ENCODE measurements at regions not wholly inside any gene's neighbourhood (a gene's known extent, or its start where the extent isn't known, plus 50 kb on each side); places are given as distances from the start of the nearest gene placed in this dataset.

- DNase-seq (ENCODE audit: extremely low read depth in 1 of 2, low read depth in 1 of 2), result no peak
These were observed 50.8 kb upstream of the HMX1 start for GRCh38 chr4:8922481-8922880.

- no peak for DNase-seq (ENCODE audit: extremely low read depth in 1 of 2, low read depth in 1 of 2)
These were observed 49.8 kb upstream of the HMX1 start for GRCh38 chr4:8921465-8921864.
